SK-N-MC (cell line): ENCODE measurements at regions not wholly inside any gene's neighbourhood (a gene's known extent, or its start where the extent isn't known, plus 50 kb on each side); places are given as distances from the start of the nearest gene placed in this dataset.

Source experiments
- DNase-seq: peaks from one replicate; pipeline ENCODE4 v3.0.0-alpha.2; 2011; ENCODE audit warnings: low read depth, low spot score
- H3K27ac ChIP-seq: fragments of 200-600 bp; sonication (generic); 2 replicates; pipeline ENCODE4 v1.5.1; 2016; ENCODE audit warnings: mixed run types
- H3K36me3 ChIP-seq: fragments of 200-600 bp; sonication (generic); 2 replicates; pipeline ENCODE4 v1.6.1; 2017; ENCODE audit warnings: antibody characterized with exemption, low read length, mixed read lengths; ENCODE audit not compliant: insufficient read depth
- H3K4me3 ChIP-seq: fragments of 200-600 bp; sonication (generic); 2 replicates; pipeline ENCODE4 v1.5.1; 2016
- H3K9ac ChIP-seq: fragments of 200-600 bp; sonication (generic); 2 replicates; pipeline ENCODE4 v1.8.0; 2017; ENCODE audit warnings: mixed run types, mixed read lengths; ENCODE audit not compliant: insufficient read length
- H3K9me3 ChIP-seq: fragments of 200-600 bp; sonication (generic); 2 replicates; pipeline ENCODE4 v1.6.1; 2017; ENCODE audit warnings: low read depth, mild to moderate bottlenecking, antibody characterized with exemption, low read length, moderate library complexity, mixed read lengths
- EZH2 ChIP-seq: fragments of 200-600 bp; sonication (generic); IDR thresholded peaks from one replicate; pipeline ENCODE4 v1.6.1; 2017; ENCODE audit warnings: antibody characterized with exemption
- FOXP2 ChIP-seq: optimal IDR thresholded peaks from 2 replicates; pipeline ENCODE3; 2011; ENCODE audit warnings: mild to moderate bottlenecking, moderate library complexity; ENCODE audit not compliant: insufficient read depth; ENCODE audit errors: extremely low read length, control extremely low read depth
- POLR2AphosphoS5 ChIP-seq: IDR thresholded peaks from 2 replicates; pipeline ENCODE4 v1.6.1; 2012; ENCODE audit warnings: mild to moderate bottlenecking, low read depth, low read length, borderline replicate concordance

DNA sequence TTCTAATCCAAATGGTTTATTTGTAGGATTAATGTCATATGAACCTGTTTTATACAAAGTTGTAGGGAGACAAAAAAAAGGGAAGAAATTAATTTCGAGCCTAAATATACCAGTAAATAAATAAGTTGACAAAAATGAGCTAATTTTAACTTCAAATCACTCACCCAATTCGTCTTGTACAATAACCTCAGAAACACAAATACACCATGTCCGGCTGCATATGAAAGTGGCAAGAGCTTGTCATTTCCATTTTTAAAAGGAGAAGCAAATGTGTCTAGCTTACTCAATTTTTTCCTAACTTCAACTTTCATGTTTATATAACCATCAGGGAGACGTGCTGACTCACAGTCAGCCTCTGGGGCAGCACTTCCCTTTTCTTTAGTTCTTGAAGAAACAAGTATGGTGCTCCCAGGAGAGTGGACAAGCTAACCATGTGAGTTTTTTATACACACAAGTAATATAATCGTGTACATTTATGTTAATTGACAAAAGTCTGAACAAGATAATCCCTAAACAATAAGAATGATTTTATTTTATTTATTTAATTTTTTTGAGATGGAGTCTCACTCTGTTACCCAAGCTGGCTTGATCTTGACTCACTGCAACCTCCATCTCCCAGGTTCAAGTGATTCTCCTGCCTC, 55.5 kb upstream of the SGK1 start:
- no peak overlapping the region for H3K9ac ChIP-seq
- TF ChIP-seq FOXP2 (no peak), POLR2AphosphoS5 (no peak), EZH2 (no peak)
- no peaks in the 10 kb centered on the region for H3K36me3 ChIP-seq
- DNase-seq = no peak
- peak overlapping the region; percentile 12; the same call in 1 of the 2 replicates for H3K27ac ChIP-seq
- no peak overlapping the region for H3K4me3 ChIP-seq
- H3K9me3 ChIP-seq = no peaks in the 10 kb centered on the region

- no peak for TF ChIP-seq POLR2AphosphoS5
- TF ChIP-seq FOXP2 = no peak
- TF ChIP-seq EZH2 = no peak
- Histone ChIP-seq H3K9ac (no peak overlapping the region), H3K36me3 (no peaks in the 10 kb centered on the region), H3K27ac (0 out of 2 replicates have a peak overlapping the region, but pooled peaks have one; percentile 12), H3K4me3 (no peak overlapping the region), H3K9me3 (no peaks in the 10 kb centered on the region)
- no peak for DNase-seq
These were observed 54.8 kb upstream of the SGK1 start for GRCh38 chr6:134372603-134373281.

GRCh38 chr6:134368670-134369069, 50.8 kb upstream of the SGK1 start:
- Histone ChIP-seq H3K4me3 (no peak overlapping the region), H3K36me3 (no peaks in the 10 kb centered on the region), H3K27ac (no peak overlapping the region), H3K9ac (no peak overlapping the region), H3K9me3 (no peaks in the 10 kb centered on the region)
- TF ChIP-seq EZH2 (no peak), FOXP2 (no peak), POLR2AphosphoS5 (no peak)
- no peak for DNase-seq
